Lower leg skin (tissue), 3 donors: ENCODE measurements at regions not wholly inside any gene's neighbourhood (a gene's known extent, or its start where the extent isn't known, plus 50 kb on each side); places are given as distances from the start of the nearest gene placed in this dataset.

ENCODE experiments used
- CTCF ChIP-seq, 3 donors: fragments of 450-650 bp; IDR thresholded peaks; one replicate each; pipeline ENCODE4 v1.5.1; 2016; ENCODE audit warnings: antibody characterized with exemption in 3 of 3, mild to moderate bottlenecking in 3 of 3, moderate library complexity in 2 of 3
- POLR2A ChIP-seq, 2 donors: fragments of 450-650 bp; IDR thresholded peaks; one replicate each; pipeline ENCODE4 v1.6.1; 2016 to 2017; ENCODE audit warnings: antibody characterized with exemption in 2 of 2, mild to moderate bottlenecking in 1 of 2, moderate library complexity in 1 of 2

GRCh38 chr2:88810488-88810887 lies 119.0 kb downstream of the RPIA start:
- TF ChIP-seq CTCF (IDR thresholded peaks at IDR 0.05) (no peak), POLR2A (IDR thresholded peaks at IDR 0.05) (no peak)
